Natural killer cell (primary cell): ENCODE measurements at regions not wholly inside any gene's neighbourhood (a gene's known extent, or its start where the extent isn't known, plus 50 kb on each side); places are given as distances from the start of the nearest gene placed in this dataset.

ENCODE experiments used
- ATAC-seq, 3 donors: fragments of 150-1000 bp in 2 of 3; fragments of 200-7000 bp in 1 of 3; cut with Tn5 transposase; 1 replicate in 1 of 3; 2 replicates in 2 of 3; pipeline ENCODE4 v1.10.0; 2021; ENCODE audit warnings: mild to moderate bottlenecking in 2 of 3, moderate library complexity in 2 of 3
- DNase-seq, 2 donors: peaks; one replicate each; pipeline versions ENCODE4 v3.0.0 to v3.0.0-alpha.2; 2013 to 2021; ENCODE audit warnings: mixed read lengths in 1 of 2
- H3K27ac ChIP-seq: one replicate; pipeline ENCODE4 v1.5.1; 2013; ENCODE audit warnings: mild to moderate bottlenecking, low read length
- H3K27me3 ChIP-seq: one replicate; pipeline ENCODE4 v1.6.1; 2013; ENCODE audit warnings: low read length; ENCODE audit not compliant: control insufficient read depth, insufficient read depth
- H3K36me3 ChIP-seq: one replicate; pipeline ENCODE4 v1.6.1; 2013; ENCODE audit warnings: low read length; ENCODE audit not compliant: control insufficient read depth, insufficient read depth
- H3K4me1 ChIP-seq: one replicate; pipeline ENCODE4 v1.6.1; 2013; ENCODE audit warnings: low read length; ENCODE audit not compliant: control insufficient read depth, insufficient read depth
- H3K4me3 ChIP-seq: one replicate; pipeline ENCODE4 v1.5.1; 2013; ENCODE audit warnings: low read length
- H3K9me3 ChIP-seq: one replicate; pipeline ENCODE4 v1.6.1; 2013; ENCODE audit warnings: low read length; ENCODE audit not compliant: control insufficient read depth, insufficient read depth
- H3K27ac Mint-ChIP-seq, 2 donors: one replicate each; pipeline ENCODE4 v1.8.0; 2022; ENCODE audit warnings: mild to moderate bottlenecking in 2 of 2, mixed read lengths in 2 of 2, moderate library complexity in 1 of 2
- H3K27me3 Mint-ChIP-seq, 2 donors: one replicate each; pipeline ENCODE4 v1.8.0; 2022; ENCODE audit warnings: low read depth in 2 of 2, mixed read lengths in 2 of 2
- H3K36me3 Mint-ChIP-seq: one replicate; pipeline ENCODE4 v1.8.0; 2022; ENCODE audit warnings: mixed read lengths
- H3K4me1 Mint-ChIP-seq, 2 donors: one replicate each; pipeline ENCODE4 v1.8.0; 2022; ENCODE audit warnings: mixed read lengths in 2 of 2
- H3K4me3 Mint-ChIP-seq: one replicate; pipeline ENCODE4 v1.8.0; 2022; ENCODE audit warnings: mild to moderate bottlenecking, moderate library complexity, mixed read lengths
- H3K9me3 Mint-ChIP-seq, 2 donors: one replicate each; pipeline ENCODE4 v1.8.0; 2022; ENCODE audit warnings: mixed read lengths in 2 of 2
- WGBS: methylation state at CpG from one replicate; pipeline ENCODE4 v1.1.7; 2013; ENCODE audit warnings: missing lambda C conversion rate; ENCODE audit not compliant: insufficient coverage; 5-methylcytosine and 5-hydroxymethylcytosine counted together
- intact Hi-C: fragments of 100-400 bp; cut with micrococcal nuclease; formaldehyde crosslinking; loops from one replicate; pipeline ENCODE4 v1.14.2; 2022
- TF ChIP-seq, protein P1 (sequence below): fragments of 200-600 bp; IDR thresholded peaks from one replicate; pipeline ENCODE4 v1.8.0; 2022; ENCODE audit warnings: antibody characterized with exemption

- H3K27me3 Mint-ChIP-seq: peaks cover 52 to 59% of the 10 kb centered on the region in 2 donors
- under 1% methylated on average over 65 of the region's 69 CpGs for WGBS
- TF ChIP-seq, protein P1, sequence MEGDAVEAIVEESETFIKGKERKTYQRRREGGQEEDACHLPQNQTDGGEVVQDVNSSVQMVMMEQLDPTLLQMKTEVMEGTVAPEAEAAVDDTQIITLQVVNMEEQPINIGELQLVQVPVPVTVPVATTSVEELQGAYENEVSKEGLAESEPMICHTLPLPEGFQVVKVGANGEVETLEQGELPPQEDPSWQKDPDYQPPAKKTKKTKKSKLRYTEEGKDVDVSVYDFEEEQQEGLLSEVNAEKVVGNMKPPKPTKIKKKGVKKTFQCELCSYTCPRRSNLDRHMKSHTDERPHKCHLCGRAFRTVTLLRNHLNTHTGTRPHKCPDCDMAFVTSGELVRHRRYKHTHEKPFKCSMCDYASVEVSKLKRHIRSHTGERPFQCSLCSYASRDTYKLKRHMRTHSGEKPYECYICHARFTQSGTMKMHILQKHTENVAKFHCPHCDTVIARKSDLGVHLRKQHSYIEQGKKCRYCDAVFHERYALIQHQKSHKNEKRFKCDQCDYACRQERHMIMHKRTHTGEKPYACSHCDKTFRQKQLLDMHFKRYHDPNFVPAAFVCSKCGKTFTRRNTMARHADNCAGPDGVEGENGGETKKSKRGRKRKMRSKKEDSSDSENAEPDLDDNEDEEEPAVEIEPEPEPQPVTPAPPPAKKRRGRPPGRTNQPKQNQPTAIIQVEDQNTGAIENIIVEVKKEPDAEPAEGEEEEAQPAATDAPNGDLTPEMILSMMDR: peak; percentile 11
- peak; percentile 30 to 60 for DNase-seq
- Histone ChIP-seq H3K4me3 (peak overlapping the region; percentile 27), H3K4me1 (peaks cover 22% of the 10 kb centered on the region), H3K27me3 (peaks cover 32% of the 10 kb centered on the region), H3K36me3 (no peaks in the 10 kb centered on the region), H3K9me3 (no peaks in the 10 kb centered on the region), H3K27ac (no peak overlapping the region)
- no peaks in the 10 kb centered on the region for H3K36me3 Mint-ChIP-seq
- intact Hi-C loops: loop anchor here (10.0 kb wide), 1 partner anchor 126 kb away; the partner anchor contains the start of gene EIF4G2
- peak overlapping the region; percentile 83 for H3K4me3 Mint-ChIP-seq
- peaks cover 8 to 22% of the 10 kb centered on the region in 2 donors for H3K4me1 Mint-ChIP-seq
- H3K9me3 Mint-ChIP-seq: no peaks in the 10 kb centered on the region
- peak overlapping the region in 1 of 2 donors; percentile 66 for H3K27ac Mint-ChIP-seq
- ATAC-seq: peak; percentile 63 to 74 (median 69)
Measured at GRCh38 chr11:10930972-10931760, 73.3 kb upstream of the ZBED5 start.

DNA sequence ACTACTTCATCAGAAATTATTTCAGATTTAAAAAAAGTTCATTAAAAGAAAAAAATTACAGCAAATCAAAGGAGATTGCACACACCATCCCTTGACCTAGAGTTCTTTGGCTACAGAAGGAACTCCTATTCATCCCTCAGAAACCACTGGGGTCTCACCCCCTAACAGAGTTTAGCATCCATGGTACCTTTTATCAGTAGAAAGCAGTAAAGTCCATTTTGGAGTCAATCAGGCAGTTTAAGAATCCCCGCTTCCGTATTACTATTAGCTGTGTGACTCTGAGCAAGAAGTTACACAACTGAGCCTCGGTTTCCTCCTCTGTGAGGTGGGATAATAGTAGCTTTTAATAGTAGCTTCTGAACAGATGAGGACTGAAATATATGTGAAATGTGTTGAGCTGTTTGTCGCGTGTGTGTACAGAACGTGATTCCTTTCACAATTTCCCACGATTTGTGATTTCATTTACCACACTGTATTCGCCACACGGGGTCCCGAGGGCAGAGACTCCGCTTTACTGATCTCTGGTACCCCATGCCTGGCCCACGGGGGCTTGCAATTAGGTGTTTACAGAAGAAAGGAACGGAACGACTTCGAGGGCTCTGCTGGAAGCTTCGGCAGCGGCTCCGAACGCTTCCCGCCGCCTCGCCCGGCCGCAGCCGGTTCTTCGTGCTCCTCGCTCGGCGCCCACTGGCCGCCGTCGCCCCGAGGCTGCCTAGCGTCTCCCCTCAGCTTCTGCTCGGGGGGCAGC is 72.5 kb upstream of the ZBED5 start:
- no peaks in the 10 kb centered on the region for H3K36me3 Mint-ChIP-seq
- Histone ChIP-seq H3K4me1 (peaks cover 22% of the 10 kb centered on the region), H3K9me3 (no peaks in the 10 kb centered on the region), H3K27me3 (peaks cover 32% of the 10 kb centered on the region), H3K36me3 (no peaks in the 10 kb centered on the region), H3K4me3 (peak overlapping the region; percentile 27), H3K27ac (no peak overlapping the region)
- peaks cover 52 to 53% of the 10 kb centered on the region in 2 donors for H3K27me3 Mint-ChIP-seq
- TF ChIP-seq, protein P1: no peak
- intact Hi-C loops: loop anchor here (10.0 kb wide), 1 partner anchor 126 kb away; the partner anchor contains the start of gene EIF4G2
- 7% methylated on average over 33 of the region's 35 CpGs for WGBS
- DNase-seq: peak; percentile 24 to 56
- no peaks in the 10 kb centered on the region for H3K9me3 Mint-ChIP-seq
- H3K27ac Mint-ChIP-seq: peak overlapping the region in 1 of 2 donors; percentile 66
- peak overlapping the region; percentile 77 for H3K4me3 Mint-ChIP-seq
- H3K4me1 Mint-ChIP-seq: peaks cover 8 to 22% of the 10 kb centered on the region in 2 donors
- ATAC-seq: peak; percentile 8 to 43 (median 21)

DNA sequence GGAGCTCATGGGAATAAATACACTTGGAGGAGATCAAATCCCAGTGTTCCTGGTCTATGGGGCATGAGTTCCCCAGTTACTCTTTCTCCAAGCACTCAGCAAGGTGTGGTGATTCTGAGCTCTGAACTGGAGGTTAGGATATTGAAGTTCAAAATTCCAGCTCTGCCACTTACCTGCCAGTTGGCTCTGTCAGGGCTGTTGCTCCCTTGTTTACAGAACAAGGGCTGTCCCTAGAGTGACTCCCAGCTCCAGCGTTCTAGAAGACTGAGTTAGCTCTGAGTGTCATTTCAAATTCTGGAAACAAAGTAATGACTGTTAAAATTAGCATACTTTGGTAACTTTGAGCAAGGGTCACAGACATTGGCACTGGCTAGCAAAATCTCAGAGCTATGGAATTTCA is 69.7 kb upstream of the ZBED5 start:
- no peak overlapping the region for H3K27ac ChIP-seq

More for the DNA sequence above, 69.7 kb upstream of the ZBED5 start:
- Mint-ChIP-seq H3K36me3 (no peaks in the 10 kb centered on the region), H3K4me3 (no peak overlapping the region), H3K27ac (no peak overlapping the region), H3K4me1 (peaks cover 0 to 13% of the 10 kb centered on the region in 2 donors), H3K27me3 (peaks cover 41 to 48% of the 10 kb centered on the region in 2 donors), H3K9me3 (no peaks in the 10 kb centered on the region)
- H3K9me3 ChIP-seq: no peaks in the 10 kb centered on the region
- intact Hi-C loops: no loop called here
- H3K4me3 ChIP-seq: no peak overlapping the region
- H3K4me1 ChIP-seq: peaks cover 12% of the 10 kb centered on the region
- H3K36me3 ChIP-seq: no peaks in the 10 kb centered on the region
- ATAC-seq: no peak
- TF ChIP-seq, protein P1: no peak
- peaks cover 22% of the 10 kb centered on the region for H3K27me3 ChIP-seq
- DNase-seq: no peak
- 60% methylated on average over 1 of the region's 1 CpG for WGBS
